ENCODE measurements at regions not wholly inside any gene's neighbourhood (a gene's known extent, or its start where the extent isn't known, plus 50 kb on each side); places are given as distances from the start of the nearest gene placed in this dataset.

- no peak for DNase-seq (ENCODE audit: low read depth in 4 of 4, low spot score in 3 of 4)
Measured at GRCh38 chrX:6909396-6909795, 238.1 kb upstream of the STS start.

- no peak for DNase-seq (ENCODE audit: low read depth in 4 of 4, low spot score in 3 of 4)
Measured at GRCh38 chrX:6906608-6907007, 240.9 kb upstream of the STS start.

GRCh38 chrX:6904156-6904555, 243.4 kb upstream of the STS start:
- no peak for DNase-seq (ENCODE audit: low read depth in 4 of 4, low spot score in 3 of 4)

- no peak for DNase-seq (ENCODE audit: low read depth in 4 of 4, low spot score in 3 of 4)
Measured at GRCh38 chrX:6898371-6898770, 249.1 kb upstream of the STS start.

- DNase-seq (ENCODE audit: low read depth in 4 of 4, low spot score in 3 of 4): no peak
Measured at GRCh38 chrX:6891404-6891803, 256.1 kb upstream of the STS start.

GRCh38 chrX:6890544-6891261, 256.8 kb upstream of the STS start:
- no peak for DNase-seq (ENCODE audit: low read depth in 4 of 4, low spot score in 3 of 4)

GRCh38 chrX:6885909-6886308, 261.6 kb upstream of the STS start:
- DNase-seq (ENCODE audit: low read depth in 4 of 4, low spot score in 3 of 4): no peak

- DNase-seq (ENCODE audit: low read depth in 4 of 4, low spot score in 3 of 4): no peak
Measured at GRCh38 chrX:6885396-6885795, 262.1 kb upstream of the STS start.

GRCh38 chrX:6861456-6861855, 286.1 kb upstream of the STS start:
- DNase-seq (ENCODE audit: low read depth in 4 of 4, low spot score in 3 of 4): no peak

- no peak for DNase-seq (ENCODE audit: low read depth in 4 of 4, low spot score in 3 of 4)
Measured at GRCh38 chrX:6857749-6858148, 289.8 kb upstream of the STS start.

GRCh38 chrX:6856471-6856870, 291.0 kb upstream of the STS start:
- DNase-seq (ENCODE audit: low read depth in 4 of 4, low spot score in 3 of 4): no peak

- DNase-seq (ENCODE audit: low read depth in 4 of 4, low spot score in 3 of 4): no peak
Measured at GRCh38 chrX:6852869-6853268, 294.6 kb upstream of the STS start.

- DNase-seq (ENCODE audit: low read depth in 4 of 4, low spot score in 3 of 4): no peak
Measured at GRCh38 chrX:6852121-6852520, 295.4 kb upstream of the STS start.

- no peak for DNase-seq (ENCODE audit: low read depth in 4 of 4, low spot score in 3 of 4)
Measured at GRCh38 chrX:6851140-6851539, 296.4 kb upstream of the STS start.

- peak in 1 of 4 donors; percentile 3 for DNase-seq (ENCODE audit: low read depth in 4 of 4, low spot score in 3 of 4)
Measured at GRCh38 chrX:6849716-6850414, 297.6 kb upstream of the STS start.

- DNase-seq (ENCODE audit: low read depth in 4 of 4, low spot score in 3 of 4): no peak
Measured at GRCh38 chrX:6832619-6833018, 297.7 kb upstream of the VCX3A start.

GRCh38 chrX:6826856-6827255, 291.9 kb upstream of the VCX3A start:
- no peak for DNase-seq (ENCODE audit: low read depth in 4 of 4, low spot score in 3 of 4)

GRCh38 chrX:6821730-6822129, 286.8 kb upstream of the VCX3A start:
- DNase-seq (ENCODE audit: low read depth in 4 of 4, low spot score in 3 of 4): no peak

GRCh38 chrX:6813836-6814370, 279.0 kb upstream of the VCX3A start:
- no peak for DNase-seq (ENCODE audit: low read depth in 4 of 4, low spot score in 3 of 4)

GRCh38 chrX:6812087-6812486, 277.2 kb upstream of the VCX3A start:
- no peak for DNase-seq (ENCODE audit: low read depth in 4 of 4, low spot score in 3 of 4)

GRCh38 chrX:6810776-6811175, 275.9 kb upstream of the VCX3A start:
- no peak for DNase-seq (ENCODE audit: low read depth in 4 of 4, low spot score in 3 of 4)

GRCh38 chrX:6803607-6804006, 268.7 kb upstream of the VCX3A start:
- no peak for DNase-seq (ENCODE audit: low read depth in 4 of 4, low spot score in 3 of 4)

Measured in left renal pelvis (tissue), 4 donors.